Activated T-helper 1 cell treated with anti-CD3 and anti-CD28 coated beads, Interleukin-12 subunit alpha, Interleukin-12 subunit beta, Interleukin-2, Interleukin-4 antibody, amounts not matched to agents 30 ng/mL and 10 ng/mL and 1 ng/mL, durations not matched to agents 14 hours and 24 hours and 36 hours (primary cell): ENCODE measurements at regions not wholly inside any gene's neighbourhood (a gene's known extent, or its start where the extent isn't known, plus 50 kb on each side); places are given as distances from the start of the nearest gene placed in this dataset.

Source experiments
- DNase-seq: peaks from one replicate; pipeline ENCODE4 v3.0.0; 2021; ENCODE audit warnings: low spot score
- H3K27ac Mint-ChIP-seq: one replicate; pipeline ENCODE4 v1.8.0; 2021; ENCODE audit warnings: mild to moderate bottlenecking, mixed read lengths
- H3K27me3 Mint-ChIP-seq: one replicate; pipeline ENCODE4 v1.8.0; 2022; ENCODE audit warnings: mild to moderate bottlenecking, moderate library complexity, mixed read lengths; ENCODE audit not compliant: insufficient read depth
- H3K36me3 Mint-ChIP-seq: one replicate; pipeline ENCODE4 v1.8.0; 2021; ENCODE audit warnings: low read depth, mixed read lengths
- H3K4me1 Mint-ChIP-seq: one replicate; pipeline ENCODE4 v1.8.0; 2021; ENCODE audit warnings: low read depth, mixed read lengths
- H3K4me3 Mint-ChIP-seq: one replicate; pipeline ENCODE4 v1.8.0; 2021; ENCODE audit warnings: mild to moderate bottlenecking, moderate library complexity, mixed read lengths
- H3K9me3 Mint-ChIP-seq: one replicate; pipeline ENCODE4 v1.8.0; 2021; ENCODE audit warnings: mixed read lengths
- intact Hi-C: fragments of 100-400 bp; cut with micrococcal nuclease; formaldehyde crosslinking; loops from one replicate; pipeline ENCODE4 v1.15.1; 2024

DNA sequence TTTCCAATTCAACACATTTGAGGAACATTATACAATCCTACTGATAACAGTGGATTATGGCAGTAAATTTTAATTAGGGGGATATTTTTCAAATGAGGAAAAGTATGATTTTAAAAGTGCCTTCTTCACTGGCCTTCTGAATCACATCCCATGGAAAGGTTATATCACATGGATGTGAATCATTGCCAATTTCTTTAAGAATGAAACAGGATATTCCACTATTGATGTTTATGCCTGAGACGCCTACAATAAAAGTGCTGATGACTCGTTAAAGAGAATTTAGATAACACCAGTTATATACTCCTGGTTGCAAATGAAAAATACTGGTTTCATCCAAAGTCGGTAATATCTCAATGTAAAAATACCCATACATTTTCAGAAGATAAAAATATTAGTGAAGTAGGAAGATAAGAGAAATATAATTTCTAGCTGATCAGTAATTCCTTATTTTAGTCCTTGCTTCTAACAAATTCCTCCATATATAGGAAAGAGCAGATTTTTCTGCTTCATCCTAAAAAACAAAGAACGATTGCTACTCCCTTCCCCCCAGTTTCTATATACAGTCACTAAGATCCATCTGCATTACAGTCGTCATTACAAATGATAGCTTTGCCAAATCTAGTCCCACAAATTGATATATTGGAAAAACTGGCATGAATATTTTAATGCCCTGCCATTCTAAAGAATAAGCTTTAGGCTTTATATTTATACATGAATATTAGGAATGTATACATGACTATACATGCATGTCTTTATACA, 139.5 kb upstream of the SOX5 start:
- Mint-ChIP-seq H3K4me1 (no peaks in the 10 kb centered on the region), H3K9me3 (no peaks in the 10 kb centered on the region), H3K4me3 (no peak overlapping the region), H3K36me3 (no peaks in the 10 kb centered on the region), H3K27ac (no peak overlapping the region), H3K27me3 (no peaks in the 10 kb centered on the region)
- DNase-seq, result no peak
- intact Hi-C loops, result no loop called here

- H3K27ac Mint-ChIP-seq, result no peak overlapping the region
- no peaks in the 10 kb centered on the region for H3K27me3 Mint-ChIP-seq
Observed at GRCh38 chr12:24087294-24087693, 137.8 kb upstream of the SOX5 start.

GRCh38 chr12:24084800-24085199, 135.3 kb upstream of the SOX5 start:
- Mint-ChIP-seq H3K4me3 (no peak overlapping the region), H3K9me3 (no peaks in the 10 kb centered on the region), H3K4me1 (no peaks in the 10 kb centered on the region), H3K36me3 (no peaks in the 10 kb centered on the region), H3K27ac (no peak overlapping the region), H3K27me3 (no peaks in the 10 kb centered on the region)
- intact Hi-C loops, result no loop called here
- no peak for DNase-seq

More at GRCh38 chr12:24087294-24087693, 137.8 kb upstream of the SOX5 start:
- H3K36me3 Mint-ChIP-seq, result no peaks in the 10 kb centered on the region
- no peaks in the 10 kb centered on the region for H3K4me1 Mint-ChIP-seq
- no peak for DNase-seq
- H3K4me3 Mint-ChIP-seq, result no peak overlapping the region
- H3K9me3 Mint-ChIP-seq, result no peaks in the 10 kb centered on the region
- intact Hi-C loops, result no loop called here

GRCh38 chr12:24083838-24084237, 134.4 kb upstream of the SOX5 start:
- Mint-ChIP-seq H3K9me3 (no peaks in the 10 kb centered on the region), H3K27ac (no peak overlapping the region), H3K4me3 (no peak overlapping the region), H3K4me1 (no peaks in the 10 kb centered on the region), H3K36me3 (no peaks in the 10 kb centered on the region), H3K27me3 (no peaks in the 10 kb centered on the region)
- intact Hi-C loops, result no loop called here
- no peak for DNase-seq

DNA sequence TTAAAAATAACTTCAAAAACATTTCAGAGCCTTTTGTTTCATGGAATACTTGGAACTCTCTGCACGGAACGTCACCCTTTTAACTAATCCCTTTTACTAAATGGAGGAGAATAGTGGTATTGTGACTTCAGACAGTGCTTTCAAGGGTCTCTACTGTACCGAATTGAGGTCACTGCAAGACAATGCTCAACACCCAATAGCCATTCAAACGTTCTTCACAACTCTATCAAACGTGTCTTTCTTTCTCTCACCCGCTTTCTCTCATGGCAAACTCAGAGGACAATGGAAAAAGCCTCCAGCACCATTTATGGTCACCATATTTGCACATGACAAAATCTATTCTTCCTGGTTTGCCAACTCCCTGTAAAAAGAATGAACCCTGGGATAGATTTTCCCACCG, 132.1 kb upstream of the SOX5 start:
- Mint-ChIP-seq H3K36me3 (no peaks in the 10 kb centered on the region), H3K27ac (no peak overlapping the region), H3K9me3 (no peaks in the 10 kb centered on the region), H3K27me3 (no peaks in the 10 kb centered on the region), H3K4me1 (no peaks in the 10 kb centered on the region), H3K4me3 (no peak overlapping the region)
- intact Hi-C loops, result no loop called here
- DNase-seq, result no peak

GRCh38 chr12:24081092-24081529, 131.6 kb upstream of the SOX5 start:
- H3K27ac Mint-ChIP-seq, result no peak overlapping the region
- H3K36me3 Mint-ChIP-seq, result no peaks in the 10 kb centered on the region
- no peaks in the 10 kb centered on the region for H3K4me1 Mint-ChIP-seq
- intact Hi-C loops, result no loop called here
- no peaks in the 10 kb centered on the region for H3K9me3 Mint-ChIP-seq
- H3K27me3 Mint-ChIP-seq, result no peaks in the 10 kb centered on the region
- DNase-seq, result no peak
- H3K4me3 Mint-ChIP-seq, result no peak overlapping the region

GRCh38 chr12:24080465-24080864, 131.0 kb upstream of the SOX5 start:
- no peak for DNase-seq
- Mint-ChIP-seq H3K9me3 (no peaks in the 10 kb centered on the region), H3K4me3 (no peak overlapping the region), H3K4me1 (no peaks in the 10 kb centered on the region), H3K36me3 (no peaks in the 10 kb centered on the region), H3K27ac (no peak overlapping the region), H3K27me3 (no peaks in the 10 kb centered on the region)
- intact Hi-C loops, result no loop called here

- Mint-ChIP-seq H3K9me3 (no peaks in the 10 kb centered on the region), H3K36me3 (no peaks in the 10 kb centered on the region), H3K4me3 (no peak overlapping the region), H3K27ac (no peak overlapping the region), H3K4me1 (no peaks in the 10 kb centered on the region), H3K27me3 (no peaks in the 10 kb centered on the region)
- intact Hi-C loops, result no loop called here
- no peak for DNase-seq
Observed at GRCh38 chr12:24079083-24079482, 129.6 kb upstream of the SOX5 start.

GRCh38 chr12:24078318-24078765, 128.9 kb upstream of the SOX5 start:
- Mint-ChIP-seq H3K36me3 (no peaks in the 10 kb centered on the region), H3K4me1 (no peaks in the 10 kb centered on the region), H3K4me3 (no peak overlapping the region), H3K27me3 (peaks cover under 1% of the 10 kb centered on the region), H3K9me3 (no peaks in the 10 kb centered on the region), H3K27ac (no peak overlapping the region)
- no peak for DNase-seq
- intact Hi-C loops, result no loop called here

DNA sequence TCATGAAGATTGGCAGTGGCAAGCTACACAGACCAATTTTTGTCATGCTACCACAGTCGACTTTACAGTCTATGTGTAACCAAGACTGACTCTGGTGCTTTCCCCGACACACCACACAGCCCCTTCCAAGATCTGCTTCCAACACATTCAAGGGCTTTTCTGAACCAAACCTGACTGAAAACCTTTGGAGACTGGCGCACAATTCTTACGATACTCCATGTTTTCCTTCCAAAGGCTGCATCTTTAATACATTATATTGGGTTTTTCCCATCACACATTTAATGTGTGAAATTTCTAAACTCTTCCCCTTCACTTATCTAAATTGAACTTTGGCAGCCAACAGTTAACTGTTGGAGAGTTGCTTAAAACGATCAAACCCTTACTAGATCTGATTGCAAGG, 127.7 kb upstream of the SOX5 start:
- Mint-ChIP-seq H3K27ac (no peak overlapping the region), H3K4me1 (no peaks in the 10 kb centered on the region), H3K27me3 (peaks cover 2% of the 10 kb centered on the region), H3K4me3 (no peak overlapping the region), H3K36me3 (no peaks in the 10 kb centered on the region), H3K9me3 (no peaks in the 10 kb centered on the region)
- intact Hi-C loops, result no loop called here
- no peak for DNase-seq

- no peaks in the 10 kb centered on the region for H3K9me3 Mint-ChIP-seq
- H3K4me3 Mint-ChIP-seq, result no peak overlapping the region
- no peaks in the 10 kb centered on the region for H3K36me3 Mint-ChIP-seq
- H3K27me3 Mint-ChIP-seq, result peaks cover 2% of the 10 kb centered on the region
- no peak for DNase-seq
- intact Hi-C loops, result no loop called here
- no peaks in the 10 kb centered on the region for H3K4me1 Mint-ChIP-seq
- no peak overlapping the region for H3K27ac Mint-ChIP-seq
Observed at GRCh38 chr12:24075650-24076049, 126.2 kb upstream of the SOX5 start.

DNA sequence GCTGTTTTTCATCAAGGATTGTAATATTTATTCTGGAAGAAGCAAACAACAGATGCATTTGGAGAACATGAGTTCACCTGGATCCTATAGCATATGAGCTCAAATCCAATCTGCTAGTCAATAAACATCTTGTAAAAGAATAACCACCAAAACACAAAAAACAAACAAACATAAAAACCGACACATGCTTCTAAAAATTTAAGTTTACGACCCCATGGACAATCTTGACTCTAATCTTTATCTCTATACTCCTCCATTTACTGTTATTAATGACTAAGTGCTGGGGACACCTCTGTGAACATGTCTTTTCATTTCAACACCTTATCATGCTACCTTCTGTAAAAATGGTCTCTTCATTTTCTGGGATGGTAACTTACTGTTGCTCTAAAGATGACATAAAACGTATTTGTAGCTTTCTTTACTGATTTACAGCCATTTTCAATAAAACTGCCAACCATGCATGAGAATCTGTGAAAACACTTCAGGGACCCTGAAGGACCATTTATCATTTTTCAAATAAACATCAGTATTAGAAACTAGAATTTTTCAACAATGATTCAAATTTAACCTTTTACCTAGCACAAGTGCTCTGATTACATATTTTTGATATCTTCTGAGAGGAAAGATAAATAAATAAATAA, 123.8 kb upstream of the SOX5 start:
- Mint-ChIP-seq H3K4me1 (no peaks in the 10 kb centered on the region), H3K4me3 (no peak overlapping the region), H3K27ac (no peak overlapping the region), H3K9me3 (no peaks in the 10 kb centered on the region), H3K27me3 (peaks cover 2% of the 10 kb centered on the region), H3K36me3 (no peaks in the 10 kb centered on the region)
- no peak for DNase-seq
- intact Hi-C loops, result no loop called here

DNA sequence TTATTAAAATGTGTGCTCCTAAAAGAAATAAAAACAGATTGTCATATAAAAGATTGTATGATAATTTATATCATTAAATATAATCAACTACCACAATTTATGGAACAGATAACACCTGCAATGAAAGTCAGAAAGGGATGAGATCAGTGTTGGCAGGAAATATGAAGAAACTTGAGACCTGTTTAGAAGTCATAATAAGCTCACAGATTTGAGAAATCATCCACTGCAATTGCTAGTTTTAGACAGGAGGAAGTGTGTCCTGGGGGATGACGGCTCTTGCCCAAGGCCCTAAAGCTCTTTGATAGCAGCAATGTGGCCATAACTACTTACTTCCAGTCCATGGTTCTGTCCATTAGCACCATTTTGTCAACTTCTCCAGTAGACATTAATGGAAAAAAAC, 122.8 kb upstream of the SOX5 start:
- H3K9me3 Mint-ChIP-seq, result no peaks in the 10 kb centered on the region
- no peak for DNase-seq
- H3K4me3 Mint-ChIP-seq, result no peak overlapping the region
- no peaks in the 10 kb centered on the region for H3K4me1 Mint-ChIP-seq
- intact Hi-C loops, result no loop called here
- no peaks in the 10 kb centered on the region for H3K36me3 Mint-ChIP-seq
- H3K27me3 Mint-ChIP-seq, result peaks cover 2% of the 10 kb centered on the region
- no peak overlapping the region for H3K27ac Mint-ChIP-seq
